ENCODE measurements at regions not wholly inside any gene's neighbourhood (a gene's known extent, or its start where the extent isn't known, plus 50 kb on each side); places are given as distances from the start of the nearest gene placed in this dataset.

DNA sequence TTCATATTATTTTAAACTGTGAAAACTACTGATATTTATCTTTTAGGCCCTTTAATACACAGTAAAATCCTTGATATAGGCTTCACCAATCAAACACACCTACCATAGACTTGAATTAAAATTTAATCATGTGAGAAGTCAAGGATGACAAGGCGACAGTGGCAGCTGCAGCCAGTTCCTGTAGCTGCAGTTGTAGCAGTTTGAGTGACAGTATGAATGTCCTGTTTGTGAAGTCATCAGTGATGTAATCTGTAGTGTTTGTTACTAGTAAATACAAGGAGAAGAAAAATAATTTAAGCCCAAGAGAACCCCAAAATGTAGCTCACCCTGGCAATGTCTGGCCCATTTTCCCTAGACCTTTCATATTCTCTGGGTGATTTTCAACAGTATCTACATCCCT lies 897.0 kb downstream of the SLITRK6 start:
- no peak overlapping the region for H2AFZ ChIP-seq (ENCODE audit: low read depth, low read length, poor library complexity, severe bottlenecking)
- ChIA-PET POLR2A (no interaction called here), RAD21 (ENCODE audit: low non-redundant PET in 1 of 2, low total read pairs in 2 of 2, uncharacterized antibody in 2 of 2, unreplicated experiment in 2 of 2) (no interaction called here), CTCF (no interaction called here)
- H3K9me3 ChIP-seq (ENCODE audit: control insufficient read depth in 1 of 2, insufficient read depth in 1 of 2, low read depth in 1 of 2, low read length in 2 of 2): no peaks in the 10 kb centered on the region; a peak in 1 of 4 replicates
- no peak for DNase-seq (ENCODE audit: low read depth, low spot score)
- no peaks in the 10 kb centered on the region for H4K20me1 ChIP-seq (ENCODE audit: insufficient read depth)
- no peak overlapping the region for H3K9ac ChIP-seq (ENCODE audit: low read length)
- H3K9me2 ChIP-seq (ENCODE audit: insufficient read depth): no peaks in the 10 kb centered on the region
- no peak overlapping the region for H3K4me3 ChIP-seq (replicated peaks in 1 of 2; ENCODE audit: low read depth in 1 of 2, low read length in 2 of 2)
- H3K36me3 ChIP-seq (ENCODE audit: control insufficient read depth in 1 of 2, insufficient read depth in 2 of 2, low read length in 2 of 2): no peaks in the 10 kb centered on the region
- no peak overlapping the region for H3K27ac ChIP-seq (ENCODE audit: low read depth, low read length)
- no TSS peak for BruUV-seq (replicated peaks)
- no peaks in the 10 kb centered on the region for H3K27me3 ChIP-seq (ENCODE audit: insufficient read depth, low read length)
- intact Hi-C loops (cut with micrococcal nuclease): no loop called here
- ATAC-seq: no peak
- no peaks in the 10 kb centered on the region for H3K4me1 ChIP-seq (ENCODE audit: control insufficient read depth in 1 of 2, insufficient read depth in 2 of 2, low read length in 2 of 2)
- TF ChIP-seq, protein P1, sequence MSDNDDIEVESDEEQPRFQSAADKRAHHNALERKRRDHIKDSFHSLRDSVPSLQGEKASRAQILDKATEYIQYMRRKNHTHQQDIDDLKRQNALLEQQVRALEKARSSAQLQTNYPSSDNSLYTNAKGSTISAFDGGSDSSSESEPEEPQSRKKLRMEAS (IDR thresholded peaks at IDR 0.05): no peak
- TF ChIP-seq, protein P2, sequence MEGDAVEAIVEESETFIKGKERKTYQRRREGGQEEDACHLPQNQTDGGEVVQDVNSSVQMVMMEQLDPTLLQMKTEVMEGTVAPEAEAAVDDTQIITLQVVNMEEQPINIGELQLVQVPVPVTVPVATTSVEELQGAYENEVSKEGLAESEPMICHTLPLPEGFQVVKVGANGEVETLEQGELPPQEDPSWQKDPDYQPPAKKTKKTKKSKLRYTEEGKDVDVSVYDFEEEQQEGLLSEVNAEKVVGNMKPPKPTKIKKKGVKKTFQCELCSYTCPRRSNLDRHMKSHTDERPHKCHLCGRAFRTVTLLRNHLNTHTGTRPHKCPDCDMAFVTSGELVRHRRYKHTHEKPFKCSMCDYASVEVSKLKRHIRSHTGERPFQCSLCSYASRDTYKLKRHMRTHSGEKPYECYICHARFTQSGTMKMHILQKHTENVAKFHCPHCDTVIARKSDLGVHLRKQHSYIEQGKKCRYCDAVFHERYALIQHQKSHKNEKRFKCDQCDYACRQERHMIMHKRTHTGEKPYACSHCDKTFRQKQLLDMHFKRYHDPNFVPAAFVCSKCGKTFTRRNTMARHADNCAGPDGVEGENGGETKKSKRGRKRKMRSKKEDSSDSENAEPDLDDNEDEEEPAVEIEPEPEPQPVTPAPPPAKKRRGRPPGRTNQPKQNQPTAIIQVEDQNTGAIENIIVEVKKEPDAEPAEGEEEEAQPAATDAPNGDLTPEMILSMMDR (IDR thresholded peaks at IDR 0.05 in 2 of 3, conservative IDR thresholded peaks at IDR 0.05 in 1 of 3; ENCODE audit: borderline replicate concordance in 1 of 3, insufficient read depth in 1 of 3, low read depth in 2 of 3, low read length in 2 of 3): no peak
- TF ChIP-seq SP1 (IDR thresholded peaks at IDR 0.05; ENCODE audit: low read depth): no peak
- H3K79me2 ChIP-seq (ENCODE audit: insufficient read depth, low read length): no peaks in the 10 kb centered on the region
- H3K4me2 ChIP-seq (ENCODE audit: low read length): no peak overlapping the region

DNA sequence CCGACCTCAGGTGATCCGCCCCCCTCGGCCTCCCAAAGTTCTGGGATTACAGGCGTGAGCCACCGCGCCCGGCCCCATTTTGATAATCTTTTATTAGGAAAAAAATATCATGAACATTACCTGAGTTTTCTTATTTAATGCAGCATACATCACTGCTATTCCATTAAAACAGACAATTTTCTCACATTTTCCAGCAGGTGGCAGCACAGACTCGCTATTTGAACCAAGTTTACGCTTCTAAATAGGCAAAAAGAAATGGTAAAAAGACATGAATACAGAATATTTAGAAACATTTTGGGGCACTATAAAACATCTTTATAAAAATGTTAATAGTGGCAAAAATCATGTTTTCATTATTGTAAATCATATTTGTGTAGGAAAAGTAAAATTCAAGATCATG lies 903.1 kb downstream of the SLITRK6 start:
- ATAC-seq (peak; percentile 58), DNase-seq (ENCODE audit: low read depth, low spot score) (peak; percentile 45)
- H3K27ac ChIP-seq (ENCODE audit: low read depth, low read length): no peak overlapping the region
- no peak overlapping the region for H2AFZ ChIP-seq (ENCODE audit: low read depth, low read length, poor library complexity, severe bottlenecking)
- H3K9me3 ChIP-seq (ENCODE audit: control insufficient read depth in 1 of 2, insufficient read depth in 1 of 2, low read depth in 1 of 2, low read length in 2 of 2): no peaks in the 10 kb centered on the region; a peak in 1 of 4 replicates
- no peaks in the 10 kb centered on the region for H3K9me2 ChIP-seq (ENCODE audit: insufficient read depth)
- ChIA-PET RAD21 (ENCODE audit: low non-redundant PET in 1 of 2, low total read pairs in 2 of 2, uncharacterized antibody in 2 of 2, unreplicated experiment in 2 of 2) (no interaction called here), POLR2A (no interaction called here), CTCF (interaction anchor here (1.3 to 1.7 kb wide), 2 partner anchors 52 to 910 kb away, joined by 3 to 6 read pairs; no protein-coding TSS in a partner anchor)
- H3K4me2 ChIP-seq (ENCODE audit: low read length): no peak overlapping the region
- BruUV-seq (replicated peaks): no TSS peak
- TF ChIP-seq CBX3 (IDR thresholded peaks at IDR 0.05; ENCODE audit: low read depth) (no peak), EZH2phosphoT487 (IDR thresholded peaks at IDR 0.05; ENCODE audit: borderline replicate concordance) (no peak), ELF1 (IDR thresholded peaks at IDR 0.05; ENCODE audit: borderline replicate concordance, low read depth) (no peak), ZFX (IDR thresholded peaks at IDR 0.05) (no peak), EGR1 (IDR thresholded peaks at IDR 0.05; ENCODE audit: low read depth) (no peak), FOSL1 (IDR thresholded peaks at IDR 0.05; ENCODE audit: low read depth) (no peak), SP1 (IDR thresholded peaks at IDR 0.05; ENCODE audit: low read depth) (no peak), EZH2 (IDR thresholded peaks at IDR 0.05) (no peak), POLR2A (IDR thresholded peaks at IDR 0.05; ENCODE audit: borderline replicate concordance, extremely low read depth, insufficient read depth, insufficient read length) (no peak), SIN3A (IDR thresholded peaks at IDR 0.05; ENCODE audit: low read depth) (no peak), RAD21 (IDR thresholded peaks at IDR 0.05; ENCODE audit: low read depth) (peak; percentile 64), CEBPB (IDR thresholded peaks at IDR 0.05; ENCODE audit: low read depth) (no peak), YY1 (IDR thresholded peaks at IDR 0.05; ENCODE audit: extremely low read depth, insufficient replicate concordance, low read depth, low read length) (no peak), TCF7L2 (IDR thresholded peaks at IDR 0.05; ENCODE audit: borderline replicate concordance, extremely low read depth, insufficient read depth, insufficient read length) (no peak), JUND (IDR thresholded peaks at IDR 0.05) (no peak)
- TF ChIP-seq, protein P3, sequence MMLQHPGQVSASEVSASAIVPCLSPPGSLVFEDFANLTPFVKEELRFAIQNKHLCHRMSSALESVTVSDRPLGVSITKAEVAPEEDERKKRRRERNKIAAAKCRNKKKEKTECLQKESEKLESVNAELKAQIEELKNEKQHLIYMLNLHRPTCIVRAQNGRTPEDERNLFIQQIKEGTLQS (IDR thresholded peaks at IDR 0.05): no peak
- TF ChIP-seq, protein P2 (IDR thresholded peaks at IDR 0.05 in 2 of 3, conservative IDR thresholded peaks at IDR 0.05 in 1 of 3; ENCODE audit: borderline replicate concordance in 1 of 3, insufficient read depth in 1 of 3, low read depth in 2 of 3, low read length in 2 of 3): peak; percentile 27 to 66 (median 35); a peak in 4 of 6 replicates
- no peak overlapping the region for H3K9ac ChIP-seq (ENCODE audit: low read length)
- no peaks in the 10 kb centered on the region for H4K20me1 ChIP-seq (ENCODE audit: insufficient read depth)
- H3K79me2 ChIP-seq (ENCODE audit: insufficient read depth, low read length): no peaks in the 10 kb centered on the region
- no peaks in the 10 kb centered on the region for H3K27me3 ChIP-seq (ENCODE audit: insufficient read depth, low read length)
- no peaks in the 10 kb centered on the region for H3K4me1 ChIP-seq (ENCODE audit: control insufficient read depth in 1 of 2, insufficient read depth in 2 of 2, low read length in 2 of 2)
- intact Hi-C loops (cut with micrococcal nuclease): loop anchor here (1.0 to 5.0 kb wide), 2 partner anchors 910 to 931 kb away; no protein-coding TSS in a partner anchor
- no peaks in the 10 kb centered on the region for H3K36me3 ChIP-seq (ENCODE audit: control insufficient read depth in 1 of 2, insufficient read depth in 2 of 2, low read length in 2 of 2)
- H3K4me3 ChIP-seq (replicated peaks in 1 of 2; ENCODE audit: low read depth in 1 of 2, low read length in 2 of 2): no peak overlapping the region

All from HCT116 (cell line).